NOMO-1 treated with dmso at 0.1 percent for 144 hours (cell line): ENCODE measurements at regions not wholly inside any gene's neighbourhood (a gene's known extent, or its start where the extent isn't known, plus 50 kb on each side); places are given as distances from the start of the nearest gene placed in this dataset.
"Not testable (repeated sequence)": the region's sequence is repeated elsewhere in the genome, so short reads cannot be mapped to it uniquely, and the experiment has no call there.

Experiments used
- DNase-seq: peaks from one replicate; lab custom pipeline; 2025; ENCODE audit not compliant: unreplicated experiment; lab: John Stamatoyannopoulos, UW

DNA sequence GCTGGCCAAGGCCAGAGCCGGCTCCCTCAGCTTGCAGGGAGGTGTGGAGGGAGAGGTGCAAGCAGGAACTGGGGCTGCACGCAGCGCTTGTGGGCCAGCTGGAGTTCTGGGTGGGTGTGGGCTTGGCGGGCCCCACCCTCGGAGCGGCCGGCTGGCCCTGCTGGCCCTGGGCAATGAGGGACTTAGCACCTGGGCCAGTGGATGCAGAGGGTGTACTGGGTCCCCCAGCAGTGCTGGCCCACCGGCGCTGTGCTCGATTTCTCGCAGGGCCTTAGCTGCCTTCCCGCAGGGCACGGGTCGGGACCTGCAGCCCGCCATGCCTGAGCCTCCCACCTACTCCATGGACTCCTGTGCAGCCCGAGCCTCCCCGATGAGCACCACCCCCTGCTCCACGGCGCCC lies 115.6 kb upstream of the MARK1 start:
- not testable (repeated sequence) for DNase-seq

GRCh38 chr1:220410611-220411010 lies 117.3 kb upstream of the MARK1 start:
- DNase-seq: no peak

- DNase-seq: no peak
Observed at GRCh38 chr1:220409771-220410595, 118.0 kb upstream of the MARK1 start.

DNA sequence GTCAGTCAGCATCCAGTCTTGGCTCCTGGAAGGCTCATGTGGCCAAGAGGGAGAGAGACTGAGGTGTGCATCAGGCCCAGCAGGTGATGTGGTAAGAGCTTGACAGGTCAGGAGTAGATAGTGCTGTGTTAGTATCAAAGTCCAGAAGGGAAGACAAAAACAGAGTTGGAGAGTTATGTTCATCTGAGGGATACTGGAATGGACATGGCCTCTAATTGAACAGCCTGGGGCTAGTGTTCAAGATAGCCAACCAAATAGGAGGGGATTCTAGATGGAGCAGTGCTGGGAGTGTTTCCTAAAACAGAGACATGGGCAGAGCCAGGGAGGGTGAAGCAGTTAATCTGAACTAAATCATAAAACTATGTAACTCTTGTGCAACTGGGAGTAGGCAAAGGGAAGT lies 120.7 kb upstream of the MARK1 start:
- DNase-seq: no peak

- no peak for DNase-seq
Observed at GRCh38 chr1:220398238-220398637, 126.0 kb upstream of the RAB3GAP2 start.

DNA sequence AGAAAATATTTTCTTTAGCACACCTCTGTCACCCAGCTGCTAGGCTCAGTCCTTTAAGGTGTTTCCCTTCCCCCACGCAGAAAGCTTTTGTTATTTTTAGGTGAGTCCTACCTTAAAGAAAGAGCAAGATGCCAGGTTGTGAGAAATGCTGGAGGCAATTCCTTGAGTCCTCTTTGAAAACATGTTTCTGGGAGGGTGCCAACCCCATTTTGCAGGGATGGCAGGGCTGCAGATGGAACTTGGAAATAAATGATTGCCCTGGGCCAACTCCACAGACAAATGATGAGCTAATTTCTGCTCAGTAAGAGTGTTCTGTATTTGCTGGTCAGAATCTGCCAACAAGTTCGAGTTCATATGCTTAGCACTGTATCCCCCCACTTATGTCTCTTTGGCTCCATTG lies 119.2 kb upstream of the RAB3GAP2 start:
- DNase-seq: no peak

DNA sequence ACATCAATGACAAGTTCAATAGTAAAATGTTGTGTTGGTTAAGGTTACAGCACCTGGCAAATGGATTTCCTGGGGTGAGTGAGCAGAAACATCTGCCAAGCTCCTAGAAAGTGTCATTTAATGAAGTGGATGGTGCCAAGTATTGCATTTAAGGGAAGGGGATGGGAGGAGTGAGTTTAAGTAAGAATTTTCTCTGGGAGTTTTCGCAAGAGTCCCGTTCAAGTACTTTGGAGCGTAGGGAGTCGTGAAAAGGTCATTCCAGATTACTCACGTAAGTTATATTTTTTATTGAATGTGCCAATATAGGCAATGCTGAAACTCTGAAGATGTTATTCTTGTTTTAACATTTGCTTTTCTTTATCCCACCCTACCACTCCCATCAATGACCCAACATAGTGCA lies 117.4 kb upstream of the RAB3GAP2 start:
- no peak for DNase-seq

- DNase-seq: no peak
Observed at GRCh38 chr1:220386494-220387195, 114.4 kb upstream of the RAB3GAP2 start.

GRCh38 chr1:220385158-220385557 lies 112.9 kb upstream of the RAB3GAP2 start:
- no peak for DNase-seq

GRCh38 chr1:220382994-220383393 lies 110.7 kb upstream of the RAB3GAP2 start:
- DNase-seq: no peak

DNA sequence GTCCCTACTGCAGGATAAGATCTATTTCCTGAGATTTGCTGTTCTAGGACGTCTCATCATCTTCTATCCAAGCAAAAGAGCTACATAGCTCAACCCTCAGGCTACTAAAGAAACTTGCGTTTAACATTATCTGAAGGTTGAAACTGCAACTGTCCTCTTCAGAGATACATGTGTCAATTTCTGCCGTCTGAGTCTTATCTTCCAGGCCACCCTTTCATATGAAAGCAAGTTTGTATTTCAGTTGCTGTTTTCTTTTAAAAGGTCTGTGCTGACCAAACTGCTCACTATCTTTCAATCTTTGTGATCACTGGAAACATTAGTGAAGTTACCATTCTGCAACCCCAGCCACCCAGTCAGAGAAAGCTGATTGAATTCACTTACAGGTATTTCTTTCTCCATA lies 108.6 kb upstream of the RAB3GAP2 start:
- DNase-seq: no peak

DNA sequence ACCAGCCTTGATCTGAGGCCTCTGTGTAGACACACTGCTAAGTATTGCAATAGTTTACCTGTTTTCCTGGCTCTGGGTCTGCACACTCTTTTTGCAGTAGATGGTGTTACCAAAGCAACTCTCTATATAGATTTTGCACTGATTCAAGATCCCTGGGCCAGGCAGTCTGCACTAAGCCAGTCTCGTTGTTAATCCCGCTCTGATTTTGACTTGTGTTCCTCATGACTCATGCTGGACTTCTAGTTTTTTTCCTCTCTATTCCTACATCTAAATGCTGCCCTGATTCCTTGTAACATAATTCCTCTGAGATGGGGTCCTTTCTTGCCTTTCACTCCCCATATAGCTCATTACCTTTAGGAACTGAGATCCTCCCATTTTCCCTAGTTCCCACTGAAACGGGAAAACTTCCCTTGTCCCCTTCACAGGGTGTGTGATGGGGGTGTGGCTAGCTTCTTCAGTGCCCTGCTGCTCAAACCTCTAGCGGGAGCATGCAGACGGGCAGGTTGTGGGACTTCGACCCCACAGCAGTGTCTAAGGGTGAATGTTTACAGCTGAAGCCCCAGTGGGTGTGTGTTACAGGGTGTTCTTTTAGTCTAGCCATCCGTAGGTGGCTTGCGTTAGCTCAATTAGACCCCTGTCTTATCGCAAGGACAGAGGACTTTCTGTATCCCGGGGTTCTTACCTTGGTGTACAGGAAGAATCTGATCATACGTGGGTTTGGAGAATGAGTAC lies 106.5 kb upstream of the RAB3GAP2 start:
- DNase-seq: no peak

DNA sequence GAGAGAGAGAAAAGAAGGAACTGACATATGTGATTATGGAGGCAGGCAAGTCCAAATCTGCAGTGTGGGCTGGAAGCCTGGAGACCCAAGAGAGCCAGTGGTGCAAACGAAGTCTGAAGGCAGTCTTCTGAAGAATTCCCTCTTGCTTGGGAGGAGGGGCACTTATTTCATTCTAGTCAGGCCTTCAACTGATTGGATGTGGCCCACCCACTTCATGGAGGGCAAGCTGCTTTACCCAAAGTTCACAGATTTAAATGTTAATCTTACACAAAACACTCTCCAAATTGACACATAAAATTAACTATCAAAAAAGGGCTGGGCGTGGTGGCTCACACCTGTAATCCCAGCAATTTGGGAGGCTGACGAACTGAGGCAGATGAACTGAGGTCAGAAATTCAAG lies 103.5 kb upstream of the RAB3GAP2 start:
- no peak for DNase-seq

DNA sequence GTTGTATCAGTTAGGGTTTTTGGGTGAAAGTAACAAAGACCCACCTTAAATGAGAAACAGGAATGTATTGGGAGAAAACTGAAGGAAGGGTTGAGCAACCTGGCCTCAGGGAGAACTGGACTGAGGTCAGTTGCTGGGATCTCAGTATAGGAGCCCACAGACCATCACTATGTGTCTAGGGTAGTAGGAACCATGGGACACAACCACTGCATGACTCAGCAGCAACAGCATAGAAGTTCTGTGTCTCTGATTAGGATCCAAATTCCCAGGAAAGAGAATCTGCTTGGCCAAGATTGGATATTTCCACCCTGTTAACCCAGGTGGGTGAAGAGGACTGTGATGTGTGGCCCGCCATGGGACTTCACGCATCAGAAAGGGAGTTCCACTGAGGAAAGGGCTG lies 102.2 kb upstream of the RAB3GAP2 start:
- DNase-seq: no peak

DNA sequence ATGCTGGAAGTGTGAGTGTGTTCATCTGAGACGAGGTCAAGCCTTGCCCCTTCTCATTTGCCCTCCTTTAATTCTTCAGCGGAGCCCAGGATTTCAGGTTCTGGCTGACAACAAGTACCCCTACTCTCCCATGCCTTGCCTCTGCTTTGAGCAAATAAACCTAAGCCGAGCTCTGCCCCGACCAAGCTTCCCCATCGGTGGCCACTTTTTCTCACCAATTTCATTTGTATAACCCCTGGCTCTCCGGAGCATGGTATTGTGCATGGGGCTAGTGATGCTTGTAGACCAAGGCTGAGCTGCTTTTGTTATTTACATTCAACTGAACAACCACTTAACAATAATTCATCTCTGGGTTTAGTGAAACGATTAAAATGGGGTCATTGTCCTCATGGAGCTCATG lies 100.2 kb upstream of the RAB3GAP2 start:
- DNase-seq: no peak

- no peak for DNase-seq
Observed at GRCh38 chr1:220371324-220371723, 99.1 kb upstream of the RAB3GAP2 start.

DNA sequence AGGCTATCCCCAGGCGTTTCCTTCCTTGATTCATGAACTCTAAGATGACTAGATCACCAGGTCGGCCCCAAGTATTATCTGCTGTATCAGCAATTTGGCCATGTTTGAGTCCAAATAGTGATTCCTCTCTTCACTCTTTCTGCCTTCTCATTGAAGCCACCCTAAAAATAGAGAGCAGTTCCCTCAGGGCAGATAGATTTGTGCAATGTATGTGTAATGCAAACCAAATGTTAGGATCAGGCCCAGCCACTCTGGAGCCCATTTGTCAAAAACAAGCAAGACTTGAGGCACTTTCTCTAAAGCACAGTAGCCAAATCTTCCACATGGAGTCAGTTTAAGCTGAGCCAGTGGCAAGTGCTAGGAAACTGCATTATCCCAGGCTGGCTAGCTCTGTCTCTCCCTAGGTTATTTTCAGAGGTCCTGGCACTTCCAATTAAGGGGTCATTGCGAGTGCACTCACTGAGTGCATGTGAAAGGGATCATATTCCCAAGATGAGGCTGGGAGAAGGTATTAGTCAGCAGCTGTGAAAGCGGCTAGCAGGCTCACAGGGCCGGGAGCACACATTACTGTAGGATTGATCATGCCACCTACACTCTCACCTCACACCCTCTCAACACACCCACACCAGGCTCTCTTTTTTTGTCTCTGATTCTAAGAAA lies 97.9 kb upstream of the RAB3GAP2 start:
- no peak for DNase-seq

DNA sequence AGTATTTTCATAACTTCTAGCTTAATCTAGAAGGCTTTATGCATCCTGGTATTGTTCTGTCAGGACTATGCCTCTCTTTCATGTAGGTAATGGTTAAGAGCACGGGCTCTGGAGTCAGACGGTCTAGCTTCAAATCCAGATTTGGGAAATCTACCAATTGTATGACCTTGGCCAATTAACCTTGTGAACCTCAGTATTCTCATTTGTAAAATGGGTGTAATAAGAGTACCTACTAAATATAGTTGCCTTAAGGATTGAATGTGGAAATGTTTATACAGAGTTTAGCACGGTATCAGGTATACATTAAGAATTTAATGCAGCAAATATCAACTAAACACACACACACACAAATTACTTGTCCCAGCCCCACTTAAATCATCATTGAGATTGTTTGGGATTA lies 97.3 kb upstream of the RAB3GAP2 start:
- no peak for DNase-seq

- DNase-seq: no peak
Observed at GRCh38 chr1:220368352-220369265, 96.4 kb upstream of the RAB3GAP2 start.

- DNase-seq: no peak
Observed at GRCh38 chr1:220367833-220368232, 95.6 kb upstream of the RAB3GAP2 start.
